AG09319 (cell line): ENCODE measurements at regions not wholly inside any gene's neighbourhood (a gene's known extent, or its start where the extent isn't known, plus 50 kb on each side); places are given as distances from the start of the nearest gene placed in this dataset.

ENCODE experiments used
- DNase-seq: peaks from one replicate; pipeline ENCODE4 v3.0.0-alpha.2; 2010; ENCODE audit warnings: low read depth; ENCODE audit errors: extremely low read depth
- TF ChIP-seq, protein P1 (sequence below): IDR thresholded peaks from 2 replicates; pipeline ENCODE4 v1.5.1; 2011; ENCODE audit warnings: low read depth, mild to moderate bottlenecking, inconsistent platforms, low read length, moderate library complexity

DNA sequence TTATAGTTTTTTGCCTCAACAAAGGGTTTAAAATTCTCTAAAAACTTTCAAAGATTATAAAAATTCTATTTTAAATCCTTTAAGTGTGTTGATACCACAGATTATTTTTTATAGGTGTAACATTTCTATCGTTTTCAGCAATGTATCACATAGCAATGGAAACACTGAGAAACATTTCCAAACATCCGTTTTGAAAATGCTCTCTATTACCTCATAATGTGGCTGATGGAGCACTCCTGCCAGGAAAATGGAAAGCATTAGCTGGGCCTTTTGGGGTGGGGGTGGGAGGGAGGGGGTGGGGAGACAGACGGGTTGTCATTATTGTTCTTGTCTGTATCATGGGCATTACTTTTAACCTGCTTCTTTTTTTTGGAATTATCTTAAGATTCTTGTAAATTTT lies 516.5 kb downstream of the ACTL7B start:
- TF ChIP-seq, protein P1, sequence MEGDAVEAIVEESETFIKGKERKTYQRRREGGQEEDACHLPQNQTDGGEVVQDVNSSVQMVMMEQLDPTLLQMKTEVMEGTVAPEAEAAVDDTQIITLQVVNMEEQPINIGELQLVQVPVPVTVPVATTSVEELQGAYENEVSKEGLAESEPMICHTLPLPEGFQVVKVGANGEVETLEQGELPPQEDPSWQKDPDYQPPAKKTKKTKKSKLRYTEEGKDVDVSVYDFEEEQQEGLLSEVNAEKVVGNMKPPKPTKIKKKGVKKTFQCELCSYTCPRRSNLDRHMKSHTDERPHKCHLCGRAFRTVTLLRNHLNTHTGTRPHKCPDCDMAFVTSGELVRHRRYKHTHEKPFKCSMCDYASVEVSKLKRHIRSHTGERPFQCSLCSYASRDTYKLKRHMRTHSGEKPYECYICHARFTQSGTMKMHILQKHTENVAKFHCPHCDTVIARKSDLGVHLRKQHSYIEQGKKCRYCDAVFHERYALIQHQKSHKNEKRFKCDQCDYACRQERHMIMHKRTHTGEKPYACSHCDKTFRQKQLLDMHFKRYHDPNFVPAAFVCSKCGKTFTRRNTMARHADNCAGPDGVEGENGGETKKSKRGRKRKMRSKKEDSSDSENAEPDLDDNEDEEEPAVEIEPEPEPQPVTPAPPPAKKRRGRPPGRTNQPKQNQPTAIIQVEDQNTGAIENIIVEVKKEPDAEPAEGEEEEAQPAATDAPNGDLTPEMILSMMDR: no peak

DNA sequence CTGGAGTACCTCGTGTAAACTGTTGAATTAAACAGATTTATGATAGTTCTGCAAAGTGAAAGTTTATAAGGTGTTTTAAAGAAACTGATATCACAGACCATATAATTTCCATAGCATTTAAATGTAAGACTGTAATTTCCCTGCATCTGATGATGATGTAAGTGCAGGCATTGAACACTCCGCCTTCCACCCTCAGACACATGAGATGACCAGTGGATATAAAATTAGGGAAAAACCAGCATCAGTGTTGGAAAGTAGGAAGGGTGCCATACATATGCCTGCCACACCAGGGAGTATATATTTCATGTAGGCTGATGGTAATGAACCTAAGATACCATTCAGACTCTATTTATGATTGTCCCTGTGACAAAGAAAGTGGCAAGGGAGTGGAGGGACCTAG lies 519.2 kb downstream of the ACTL7B start:
- TF ChIP-seq, protein P1: no peak
- DNase-seq: no peak

More for the DNA sequence above, 516.5 kb downstream of the ACTL7B start:
- DNase-seq: no peak

DNA sequence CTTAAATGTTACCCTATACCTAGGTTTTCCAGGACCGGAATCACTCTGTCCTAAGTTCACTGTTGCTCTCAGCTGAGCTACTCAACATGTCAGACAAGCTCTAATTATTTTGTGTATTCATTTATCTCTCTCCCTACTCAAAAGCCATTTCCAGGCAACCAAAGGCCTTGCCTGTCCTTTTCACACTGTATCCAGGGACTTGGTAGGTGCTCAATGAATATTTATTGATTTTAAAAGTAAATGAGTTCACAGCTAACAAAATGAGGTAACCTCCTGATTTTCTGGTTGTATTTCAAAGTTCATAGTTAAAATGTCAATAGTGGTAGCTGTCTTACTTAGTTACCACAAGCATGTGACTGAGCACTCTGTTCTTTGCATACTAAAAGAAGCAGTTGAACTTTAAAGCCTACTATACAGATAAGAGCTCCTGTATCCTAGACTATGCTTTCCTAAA lies 522.2 kb downstream of the ACTL7B start:
- no peak for DNase-seq
- TF ChIP-seq, protein P1: no peak

DNA sequence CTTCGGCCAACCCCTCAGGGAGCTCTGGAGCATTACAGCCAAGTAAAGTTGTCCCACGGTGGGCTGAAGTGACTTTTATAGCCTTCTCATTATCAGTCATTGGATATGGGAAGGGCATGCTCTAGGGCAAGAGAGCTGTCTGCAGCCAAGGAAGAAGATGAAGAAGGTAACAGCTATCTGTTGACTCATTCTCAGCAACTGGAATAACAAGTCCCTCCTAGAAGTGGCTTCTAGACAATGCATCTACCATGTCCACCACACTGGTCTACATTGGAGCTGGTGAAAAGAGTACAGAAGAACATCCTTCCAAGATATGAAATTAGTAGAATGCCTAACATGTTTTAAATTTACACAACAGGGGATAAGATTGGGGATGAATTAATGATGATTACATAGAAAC lies 524.2 kb downstream of the ACTL7B start:
- DNase-seq: no peak

DNA sequence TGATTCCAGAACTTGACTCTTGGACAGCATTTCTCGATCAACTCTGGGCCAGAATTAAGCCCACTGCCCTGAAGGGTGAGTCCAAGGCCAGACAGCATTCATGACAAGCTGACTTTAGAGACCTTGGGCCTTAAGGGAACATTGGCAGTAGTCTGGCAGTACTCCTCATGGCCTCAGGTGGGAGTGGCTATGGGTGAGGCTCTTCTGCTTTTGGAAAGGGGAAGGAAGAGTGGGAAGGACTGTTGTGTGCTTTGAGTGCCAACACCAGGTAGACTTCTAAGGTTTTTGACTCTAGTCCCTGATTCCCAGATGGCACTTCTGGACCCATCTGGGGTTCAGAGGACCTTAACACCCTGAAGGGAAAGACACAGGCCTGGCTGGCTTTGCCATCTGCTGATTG lies 530.4 kb downstream of the ACTL7B start:
- TF ChIP-seq, protein P1: no peak
- no peak for DNase-seq

More for the DNA sequence above, 524.2 kb downstream of the ACTL7B start:
- TF ChIP-seq, protein P1: no peak

DNA sequence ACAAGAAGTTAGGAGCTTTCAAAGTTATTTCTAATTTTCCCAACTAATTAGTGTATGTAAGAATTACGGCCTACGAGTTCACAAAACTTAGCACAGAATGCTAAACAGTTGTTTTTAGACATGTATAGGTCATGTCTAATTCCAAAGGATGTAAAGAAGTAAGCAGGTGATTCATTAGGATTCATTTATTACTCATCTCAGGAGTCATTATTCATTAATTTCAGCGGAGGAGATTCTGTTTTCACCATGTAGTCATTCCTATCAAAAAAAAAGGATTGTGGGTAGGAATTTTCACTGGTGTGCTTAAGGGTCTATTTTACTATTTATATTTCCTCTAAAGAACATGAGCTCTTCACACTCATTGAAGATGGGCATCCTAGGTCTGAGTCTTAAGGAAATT lies 532.2 kb downstream of the ACTL7B start:
- TF ChIP-seq, protein P1: no peak
- DNase-seq: no peak

DNA sequence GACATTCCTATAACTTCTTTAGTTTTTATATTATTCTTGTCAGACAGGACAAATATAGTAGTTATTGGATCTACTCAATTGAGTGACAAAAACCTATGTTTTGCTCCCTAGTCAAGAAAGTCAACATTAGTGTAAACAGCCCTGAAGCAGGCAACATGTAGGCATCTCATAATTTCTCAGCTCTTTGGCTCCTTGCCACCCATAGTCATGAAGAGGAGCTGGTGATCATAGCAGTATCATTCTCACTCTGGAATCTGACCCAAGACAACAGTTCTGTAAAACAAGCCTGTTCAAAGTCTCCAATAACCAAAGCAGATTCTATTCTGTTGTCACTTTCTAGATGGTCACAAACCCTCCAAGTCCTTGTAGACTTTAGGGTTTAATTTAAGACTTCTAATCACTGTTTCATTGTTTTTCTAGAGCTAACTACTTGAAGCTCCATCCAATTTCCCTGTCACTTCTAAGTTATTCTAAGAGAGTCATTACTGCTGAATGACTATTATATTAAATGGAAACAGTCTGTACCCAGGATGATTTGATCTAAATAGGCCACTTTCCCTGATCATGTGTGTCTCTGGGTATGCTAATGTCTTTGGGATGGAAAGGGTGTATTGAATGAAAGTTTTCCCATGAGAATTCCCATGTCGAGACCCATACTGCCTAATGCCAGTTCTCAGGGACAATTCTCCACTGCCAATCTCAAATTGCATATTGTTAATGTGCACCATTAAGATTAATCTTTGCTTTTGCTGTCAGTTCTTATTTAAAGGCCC lies 533.3 kb downstream of the ACTL7B start:
- TF ChIP-seq, protein P1: no peak
- DNase-seq: no peak
